WTC11 (cell line): ENCODE measurements at regions not wholly inside any gene's neighbourhood (a gene's known extent, or its start where the extent isn't known, plus 50 kb on each side); places are given as distances from the start of the nearest gene placed in this dataset.

Experiments used
- ATAC-seq: fragments of 200-7000 bp; cut with Tn5 transposase; 2 replicates; pipeline ENCODE4 v1.10.0; 2021; ENCODE audit warnings: mild to moderate bottlenecking, moderate library complexity
- CTCF ChIA-PET: fragments of 300-600 bp; sonication (Branson Sonifier 250); formaldehyde crosslinking; loops from one replicate; lab custom pipeline; 2021; ENCODE audit warnings: antibody characterized with exemption; lab: Charles Lee
- POLR2A ChIA-PET: fragments of 350-600 bp; sonication (Branson Sonifier 250); formaldehyde crosslinking; loops from one replicate; lab custom pipeline; 2021; ENCODE audit warnings: antibody characterized with exemption; lab: Charles Lee
- DNase-seq: peaks from one replicate; pipeline ENCODE4 v3.0.0; 2021; ENCODE audit warnings: low spot score
- H3K27ac Mint-ChIP-seq: 2 replicates; pipeline ENCODE4 v1.8.0; 2021; ENCODE audit warnings: mixed read lengths
- H3K27me3 Mint-ChIP-seq: 2 replicates; pipeline ENCODE4 v1.8.0; 2021; ENCODE audit warnings: low read depth, mild to moderate bottlenecking, moderate library complexity, mixed read lengths
- H3K36me3 Mint-ChIP-seq: 2 replicates; pipeline ENCODE4 v1.8.0; 2021; ENCODE audit warnings: mixed read lengths
- H3K4me1 Mint-ChIP-seq: 2 replicates; pipeline ENCODE4 v1.8.0; 2022; ENCODE audit warnings: mixed read lengths
- H3K4me3 Mint-ChIP-seq: 2 replicates; pipeline ENCODE4 v1.8.0; 2021; ENCODE audit warnings: mild to moderate bottlenecking, moderate library complexity, mixed read lengths
- H3K9me3 Mint-ChIP-seq: 2 replicates; pipeline ENCODE4 v1.8.0; 2021; ENCODE audit warnings: mixed read lengths
- ARID4B ChIP-seq: sonication (generic); formaldehyde crosslinking; IDR thresholded peaks from 2 replicates; pipeline ENCODE4 v1.8.0; 2023; ENCODE audit warnings: missing genetic modification reagents, mild to moderate bottlenecking, borderline replicate concordance
- ATF3 ChIP-seq: sonication (generic); formaldehyde crosslinking; conservative IDR thresholded peaks from 2 replicates; pipeline ENCODE4 v1.8.1; 2022; ENCODE audit warnings: mild to moderate bottlenecking, missing genetic modification reagents
- CREB1 ChIP-seq: sonication (generic); formaldehyde crosslinking; IDR thresholded peaks from 2 replicates; pipeline ENCODE4 v1.8.0; 2023; ENCODE audit warnings: mild to moderate bottlenecking, missing genetic modification reagents
- ERG ChIP-seq: fragments of 250-450 bp; sonication (Bioruptor Pico); IDR thresholded peaks from 2 replicates; pipeline ENCODE4 v1.8.0; 2021; ENCODE audit warnings: mild to moderate bottlenecking
- FOXJ3 ChIP-seq: sonication (generic); formaldehyde crosslinking; IDR thresholded peaks from 2 replicates; pipeline ENCODE4 v1.9.0; 2021; ENCODE audit warnings: missing genetic modification reagents, mild to moderate bottlenecking, borderline replicate concordance
- GABPB1 ChIP-seq: sonication (generic); formaldehyde crosslinking; IDR thresholded peaks from 2 replicates; pipeline ENCODE4 v1.8.1; 2023; ENCODE audit warnings: mild to moderate bottlenecking, missing genetic modification reagents
- HMGA2 ChIP-seq: fragments of 250-450 bp; sonication (Bioruptor Pico); IDR thresholded peaks from 2 replicates; pipeline ENCODE4 v1.4.0; 2021; ENCODE audit warnings: mild to moderate bottlenecking, moderate library complexity
- IRF1 ChIP-seq: sonication (generic); formaldehyde crosslinking; IDR thresholded peaks from 2 replicates; pipeline ENCODE4 v1.8.0; 2023; ENCODE audit warnings: missing genetic modification reagents
- IRF2 ChIP-seq: sonication (generic); formaldehyde crosslinking; IDR thresholded peaks from 2 replicates; pipeline ENCODE4 v1.8.0; 2022; ENCODE audit warnings: low read depth, missing genetic modification reagents, borderline replicate concordance
- JUN ChIP-seq: sonication (generic); formaldehyde crosslinking; IDR thresholded peaks from 2 replicates; pipeline ENCODE4 v1.8.0; 2023; ENCODE audit warnings: mild to moderate bottlenecking, missing genetic modification reagents
- NFYB ChIP-seq: sonication (generic); formaldehyde crosslinking; conservative IDR thresholded peaks from 2 replicates; pipeline ENCODE4 v1.8.0; 2022; ENCODE audit warnings: low read depth, missing genetic modification reagents
- NR3C1 ChIP-seq: sonication (generic); formaldehyde crosslinking; conservative IDR thresholded peaks from 2 replicates; pipeline ENCODE4 v1.8.1; 2023; ENCODE audit warnings: low read depth, mild to moderate bottlenecking, missing genetic modification reagents
- TEAD1 ChIP-seq: sonication (generic); formaldehyde crosslinking; IDR thresholded peaks from 2 replicates; pipeline ENCODE4 v1.8.0; 2022; ENCODE audit warnings: mild to moderate bottlenecking, missing genetic modification reagents
- ZNF121 ChIP-seq: sonication (generic); formaldehyde crosslinking; IDR thresholded peaks from 2 replicates; pipeline ENCODE4 v1.8.0; 2023; ENCODE audit warnings: missing genetic modification reagents
- ZNF423 ChIP-seq: fragments of 250-450 bp; sonication (Bioruptor Pico); IDR thresholded peaks from 2 replicates; pipeline ENCODE4 v2.1.2; 2022; ENCODE audit warnings: mild to moderate bottlenecking, moderate library complexity
- TF ChIP-seq, protein P1 (sequence below): sonication (generic); formaldehyde crosslinking; IDR thresholded peaks from 2 replicates; pipeline ENCODE4 v1.8.1; 2023; ENCODE audit warnings: mild to moderate bottlenecking, missing genetic modification reagents
- TF ChIP-seq, protein P2 (sequence below): sonication (generic); formaldehyde crosslinking; IDR thresholded peaks from 2 replicates; pipeline ENCODE4 v1.8.1; 2022; ENCODE audit warnings: low read depth, mild to moderate bottlenecking, moderate library complexity, missing genetic modification reagents, borderline replicate concordance

DNA sequence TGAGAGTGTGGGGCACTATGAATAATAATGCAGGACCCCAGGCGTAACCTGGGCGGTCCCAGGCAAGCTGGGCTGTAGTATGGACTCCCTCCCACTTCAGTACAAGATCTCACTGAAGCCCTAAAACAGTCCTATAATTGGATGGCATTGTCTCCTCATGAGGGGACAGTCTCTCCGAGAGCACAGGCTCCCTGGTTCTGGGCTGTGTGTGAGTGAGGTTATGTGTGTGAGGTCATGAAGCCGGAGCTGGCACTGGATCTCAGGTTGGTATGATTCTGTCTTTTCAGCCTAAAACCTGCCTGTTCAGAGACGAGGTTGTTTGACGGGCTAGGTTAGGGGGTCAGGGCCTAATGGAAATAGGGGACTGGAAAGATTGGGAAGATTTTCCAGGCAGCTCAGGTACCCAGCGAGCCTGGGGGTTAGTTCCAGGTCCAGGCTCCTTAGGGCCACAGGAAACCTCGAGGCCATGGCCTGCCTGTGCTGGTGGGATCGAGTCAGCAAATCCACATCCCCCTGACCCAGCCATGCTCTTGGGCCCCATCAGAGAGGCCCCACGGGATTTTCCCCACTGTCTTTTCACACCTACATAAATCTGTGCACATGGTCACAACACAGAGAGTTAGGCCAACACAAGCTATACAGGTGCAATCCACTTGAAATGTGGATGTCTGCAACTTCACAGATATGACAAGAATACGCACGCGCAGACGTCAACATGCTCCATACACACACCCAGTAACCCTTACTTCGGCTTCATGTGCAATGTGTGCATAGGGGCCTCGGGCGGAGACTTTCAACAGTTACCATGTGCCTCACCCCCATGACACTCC, 94.8 kb downstream of the INHBB start:
- ChIA-PET CTCF (interaction anchor here (0.7 to 2.9 kb wide), 4 partner anchors 94 to 112 kb away, joined by 3 to 22 read pairs (median 12); no protein-coding TSS in a partner anchor), POLR2A (no interaction called here)
- Mint-ChIP-seq H3K27ac (no peak overlapping the region), H3K9me3 (no peaks in the 10 kb centered on the region), H3K27me3 (peaks cover 84% of the 10 kb centered on the region), H3K4me3 (no peak overlapping the region), H3K4me1 (peaks cover 23% of the 10 kb centered on the region), H3K36me3 (no peaks in the 10 kb centered on the region)
- DNase-seq, result no peak
- TF ChIP-seq, protein P1, sequence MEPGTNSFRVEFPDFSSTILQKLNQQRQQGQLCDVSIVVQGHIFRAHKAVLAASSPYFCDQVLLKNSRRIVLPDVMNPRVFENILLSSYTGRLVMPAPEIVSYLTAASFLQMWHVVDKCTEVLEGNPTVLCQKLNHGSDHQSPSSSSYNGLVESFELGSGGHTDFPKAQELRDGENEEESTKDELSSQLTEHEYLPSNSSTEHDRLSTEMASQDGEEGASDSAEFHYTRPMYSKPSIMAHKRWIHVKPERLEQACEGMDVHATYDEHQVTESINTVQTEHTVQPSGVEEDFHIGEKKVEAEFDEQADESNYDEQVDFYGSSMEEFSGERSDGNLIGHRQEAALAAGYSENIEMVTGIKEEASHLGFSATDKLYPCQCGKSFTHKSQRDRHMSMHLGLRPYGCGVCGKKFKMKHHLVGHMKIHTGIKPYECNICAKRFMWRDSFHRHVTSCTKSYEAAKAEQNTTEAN, result no peak
- TF ChIP-seq TEAD1 (CRISPR knock-in tag), result no peak
- no peak for TF ChIP-seq FOXJ3 (CRISPR knock-in tag)
- no peak for TF ChIP-seq ZNF121 (CRISPR knock-in tag)
- no peak for TF ChIP-seq CREB1
- TF ChIP-seq NFYB (CRISPR knock-in tag), result no peak
- TF ChIP-seq JUN (CRISPR knock-in tag), result no peak
- TF ChIP-seq ARID4B (CRISPR knock-in tag), result no peak
- TF ChIP-seq ERG, result no peak
- TF ChIP-seq, protein P2, sequence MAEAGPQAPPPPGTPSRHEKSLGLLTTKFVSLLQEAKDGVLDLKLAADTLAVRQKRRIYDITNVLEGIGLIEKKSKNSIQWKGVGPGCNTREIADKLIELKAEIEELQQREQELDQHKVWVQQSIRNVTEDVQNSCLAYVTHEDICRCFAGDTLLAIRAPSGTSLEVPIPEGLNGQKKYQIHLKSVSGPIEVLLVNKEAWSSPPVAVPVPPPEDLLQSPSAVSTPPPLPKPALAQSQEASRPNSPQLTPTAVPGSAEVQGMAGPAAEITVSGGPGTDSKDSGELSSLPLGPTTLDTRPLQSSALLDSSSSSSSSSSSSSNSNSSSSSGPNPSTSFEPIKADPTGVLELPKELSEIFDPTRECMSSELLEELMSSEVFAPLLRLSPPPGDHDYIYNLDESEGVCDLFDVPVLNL (CRISPR knock-in tag), result no peak
- TF ChIP-seq NR3C1 (CRISPR knock-in tag), result no peak
- TF ChIP-seq ATF3, result no peak
- no peak for TF ChIP-seq GABPB1 (CRISPR knock-in tag)
- TF ChIP-seq IRF1, result no peak
- no peak for ATAC-seq

DNA sequence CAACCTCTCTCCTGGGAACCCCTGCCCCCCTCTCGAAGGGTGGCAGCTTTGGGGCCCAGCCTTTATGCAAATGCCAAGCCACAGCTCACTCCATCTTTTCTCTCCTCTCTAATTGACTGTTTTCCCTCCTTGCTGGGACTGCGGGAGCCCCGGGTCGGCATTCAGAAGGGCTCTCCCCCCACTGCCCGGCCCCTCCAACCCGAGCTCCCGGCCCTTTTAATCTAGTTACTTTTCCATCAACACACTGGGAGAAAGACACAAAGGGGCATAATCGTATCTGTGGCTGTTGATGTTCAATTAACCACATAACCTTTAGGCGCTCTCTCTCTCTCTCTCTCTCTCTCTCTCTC, 95.4 kb downstream of the INHBB start:
- ChIA-PET POLR2A (no interaction called here), CTCF (interaction anchor here (1.4 to 2.9 kb wide), 4 partner anchors 25 to 112 kb away, joined by 6 to 22 read pairs (median 14); no protein-coding TSS in a partner anchor)
- H3K9me3 Mint-ChIP-seq, result no peaks in the 10 kb centered on the region
- DNase-seq, result no peak
- H3K36me3 Mint-ChIP-seq, result no peaks in the 10 kb centered on the region
- H3K4me1 Mint-ChIP-seq, result peaks cover 23% of the 10 kb centered on the region
- ATAC-seq, result no peak
- peaks cover 85% of the 10 kb centered on the region for H3K27me3 Mint-ChIP-seq
- no peak overlapping the region for H3K27ac Mint-ChIP-seq
- no peak overlapping the region for H3K4me3 Mint-ChIP-seq
- TF ChIP-seq ZNF423 (CRISPR knock-in tag) (no peak), IRF2 (no peak), NR3C1 (CRISPR knock-in tag) (no peak), ATF3 (no peak), HMGA2 (no peak)
